GM10266 (cell line): ENCODE measurements at regions not wholly inside any gene's neighbourhood (a gene's known extent, or its start where the extent isn't known, plus 50 kb on each side); places are given as distances from the start of the nearest gene placed in this dataset.

ENCODE experiments used
- DNase-seq: peaks from one replicate; pipeline ENCODE4 v3.0.0; 2012; ENCODE audit errors: extremely low spot score
- TF ChIP-seq, protein P1 (sequence below): IDR thresholded peaks from 2 replicates; pipeline ENCODE4 v1.5.1; 2012; ENCODE audit warnings: mild to moderate bottlenecking, low read depth; ENCODE audit not compliant: control insufficient read depth, insufficient read depth; ENCODE audit errors: missing control alignments

DNA sequence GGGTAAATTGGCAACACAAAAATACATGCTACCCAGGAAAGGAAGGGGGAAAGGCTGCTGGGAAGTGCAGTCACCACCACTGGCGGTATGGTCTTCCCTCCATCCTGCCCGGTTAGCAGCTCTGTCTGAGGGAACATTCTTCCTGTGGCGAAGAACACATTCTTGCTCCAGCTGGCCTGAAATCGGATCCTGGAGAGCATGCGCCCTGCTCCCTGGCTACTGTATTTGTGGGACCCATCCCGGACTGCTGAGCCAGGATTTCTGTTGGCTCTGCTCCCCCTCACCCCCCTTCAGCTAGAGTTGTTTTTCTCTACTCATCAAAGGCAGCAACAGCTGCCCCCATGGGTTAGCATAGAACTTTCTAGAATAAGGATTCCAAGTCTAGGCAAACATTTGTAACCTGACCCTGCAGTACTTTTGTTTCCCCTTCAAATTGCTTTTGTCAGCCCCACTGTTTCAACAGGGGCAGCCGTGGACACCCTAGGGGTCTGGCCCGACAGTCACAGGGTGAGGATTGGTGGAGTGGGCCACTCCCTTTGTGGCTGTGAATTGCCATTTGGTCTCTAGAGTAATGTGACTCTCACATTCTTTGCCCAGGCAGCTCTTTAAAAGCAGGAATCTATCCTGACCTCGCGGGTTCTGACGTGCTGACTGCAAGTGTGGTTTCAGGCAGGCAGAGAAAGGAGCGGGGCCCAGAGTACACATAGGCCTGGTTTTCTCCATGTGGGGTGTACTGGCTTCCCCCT, 157.7 kb downstream of the TOMM20 start:
- TF ChIP-seq, protein P1, sequence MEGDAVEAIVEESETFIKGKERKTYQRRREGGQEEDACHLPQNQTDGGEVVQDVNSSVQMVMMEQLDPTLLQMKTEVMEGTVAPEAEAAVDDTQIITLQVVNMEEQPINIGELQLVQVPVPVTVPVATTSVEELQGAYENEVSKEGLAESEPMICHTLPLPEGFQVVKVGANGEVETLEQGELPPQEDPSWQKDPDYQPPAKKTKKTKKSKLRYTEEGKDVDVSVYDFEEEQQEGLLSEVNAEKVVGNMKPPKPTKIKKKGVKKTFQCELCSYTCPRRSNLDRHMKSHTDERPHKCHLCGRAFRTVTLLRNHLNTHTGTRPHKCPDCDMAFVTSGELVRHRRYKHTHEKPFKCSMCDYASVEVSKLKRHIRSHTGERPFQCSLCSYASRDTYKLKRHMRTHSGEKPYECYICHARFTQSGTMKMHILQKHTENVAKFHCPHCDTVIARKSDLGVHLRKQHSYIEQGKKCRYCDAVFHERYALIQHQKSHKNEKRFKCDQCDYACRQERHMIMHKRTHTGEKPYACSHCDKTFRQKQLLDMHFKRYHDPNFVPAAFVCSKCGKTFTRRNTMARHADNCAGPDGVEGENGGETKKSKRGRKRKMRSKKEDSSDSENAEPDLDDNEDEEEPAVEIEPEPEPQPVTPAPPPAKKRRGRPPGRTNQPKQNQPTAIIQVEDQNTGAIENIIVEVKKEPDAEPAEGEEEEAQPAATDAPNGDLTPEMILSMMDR: no peak

DNA sequence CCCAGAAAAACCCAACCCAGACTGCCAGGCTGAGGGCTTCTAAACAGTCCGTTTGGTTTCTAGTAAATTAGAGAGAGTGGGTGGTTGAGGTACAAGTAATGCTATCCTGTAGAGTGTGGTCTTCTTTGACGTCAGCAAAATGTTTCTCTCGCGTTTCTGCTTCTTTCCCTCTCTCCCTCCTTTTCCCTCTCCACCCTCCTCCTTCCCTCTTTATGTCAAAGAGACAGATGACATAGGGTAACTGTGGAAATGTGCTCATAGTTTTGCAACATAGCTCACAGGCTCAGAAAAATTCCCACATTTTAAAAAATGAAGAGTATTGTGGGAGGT, 158.3 kb downstream of the TOMM20 start:
- TF ChIP-seq, protein P1: no peak
- DNase-seq: no peak

More for the DNA sequence above, 157.7 kb downstream of the TOMM20 start:
- DNase-seq: peak; percentile 51

DNA sequence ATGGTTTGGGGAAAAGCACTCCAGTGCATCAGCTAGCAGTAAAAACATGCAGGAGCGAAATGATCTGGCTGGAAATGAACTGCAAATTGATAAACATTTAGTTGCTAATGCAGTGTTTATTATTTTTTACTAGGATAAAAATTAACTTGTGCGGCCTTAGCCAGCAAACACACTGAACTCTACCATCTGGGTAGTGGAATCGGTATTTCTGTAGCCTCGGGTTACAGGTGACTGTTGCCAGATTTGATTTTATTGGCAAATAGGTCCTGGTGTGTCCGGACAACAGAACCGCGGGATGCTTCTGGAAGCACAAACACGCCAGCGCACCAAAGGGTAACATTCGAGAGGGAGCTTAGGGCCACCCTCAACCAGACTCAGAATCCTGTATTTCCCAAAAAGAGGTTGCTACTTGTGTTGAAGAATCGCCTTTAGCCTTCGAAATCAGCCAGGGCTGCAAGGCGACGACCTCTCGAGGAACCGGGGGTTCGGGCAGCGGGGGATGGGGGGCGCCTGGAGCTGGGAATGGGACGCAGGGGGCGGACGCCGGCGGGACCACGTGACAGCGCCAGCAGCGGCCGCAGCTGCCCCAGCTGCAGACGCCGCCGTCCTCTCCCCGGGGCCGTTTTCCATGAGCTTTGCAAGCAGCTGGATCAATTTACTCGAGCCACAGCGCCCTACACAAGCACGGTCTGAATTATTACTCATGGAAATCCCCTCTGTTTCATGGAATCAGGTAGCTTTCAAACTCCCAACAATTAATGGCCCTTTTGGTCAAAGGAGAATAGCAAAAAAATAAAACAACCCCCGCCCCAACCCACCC, 158.8 kb downstream of the TOMM20 start:
- TF ChIP-seq, protein P1: no peak
- no peak for DNase-seq

DNA sequence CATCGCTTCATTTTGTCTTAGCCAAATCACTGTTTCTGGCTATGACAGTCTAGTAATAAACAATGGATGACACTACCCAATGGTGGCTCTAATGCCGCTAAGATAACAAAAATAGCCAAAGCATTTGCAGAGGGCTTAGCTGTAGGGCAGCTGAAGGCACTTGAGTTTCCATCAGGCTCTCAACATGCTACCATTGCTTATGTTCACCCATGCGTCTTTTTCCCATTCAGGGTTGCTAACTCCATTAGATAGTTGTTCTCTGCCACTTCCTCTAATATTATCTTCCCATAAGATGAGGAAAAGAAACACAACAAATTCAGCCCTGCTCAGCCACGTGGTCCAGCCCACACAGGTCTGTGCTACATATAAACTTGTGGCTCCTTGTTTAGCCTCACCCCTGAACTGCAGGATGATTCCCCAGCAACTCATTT, 159.6 kb downstream of the TOMM20 start:
- TF ChIP-seq, protein P1: no peak
- DNase-seq: no peak

DNA sequence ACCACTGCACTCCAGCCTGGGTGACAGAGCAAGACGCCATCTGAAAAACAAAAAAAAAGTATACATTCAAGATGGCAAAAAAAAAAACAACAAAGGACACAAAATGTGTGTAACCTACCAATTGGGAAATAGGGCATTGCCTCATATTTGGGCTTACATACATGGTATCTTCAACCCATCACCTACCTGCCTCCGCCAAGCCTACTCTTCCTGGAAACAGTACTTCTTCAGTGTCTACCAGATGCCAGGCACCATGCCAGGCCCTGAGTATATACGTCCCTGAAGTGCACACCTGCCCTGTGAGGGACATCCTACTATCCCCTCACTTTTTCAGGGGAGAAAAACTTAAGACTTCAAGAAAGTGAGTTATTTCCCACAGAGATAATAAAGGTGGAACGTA, 160.2 kb downstream of the TOMM20 start:
- TF ChIP-seq, protein P1: no peak
- DNase-seq: no peak

DNA sequence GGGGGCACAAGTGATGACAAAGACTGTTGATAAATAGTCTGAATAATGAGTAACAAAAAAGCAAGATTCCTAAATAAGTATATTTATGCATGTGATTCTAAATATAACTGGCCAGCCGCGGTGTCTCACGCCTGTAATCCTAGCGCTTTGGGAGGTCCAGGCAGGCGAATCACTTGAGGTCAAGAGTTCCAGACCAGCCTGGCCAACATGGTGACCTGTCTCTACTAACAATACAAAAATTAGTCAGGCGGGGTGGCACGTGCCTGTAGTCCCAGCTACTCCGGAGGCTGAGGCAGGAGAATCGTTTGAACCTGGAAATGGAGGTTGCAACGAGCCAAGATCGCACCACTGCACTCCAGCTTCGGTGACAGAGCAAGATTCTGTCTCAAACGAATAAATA, 161.5 kb downstream of the TOMM20 start:
- DNase-seq: no peak
- TF ChIP-seq, protein P1: no peak

DNA sequence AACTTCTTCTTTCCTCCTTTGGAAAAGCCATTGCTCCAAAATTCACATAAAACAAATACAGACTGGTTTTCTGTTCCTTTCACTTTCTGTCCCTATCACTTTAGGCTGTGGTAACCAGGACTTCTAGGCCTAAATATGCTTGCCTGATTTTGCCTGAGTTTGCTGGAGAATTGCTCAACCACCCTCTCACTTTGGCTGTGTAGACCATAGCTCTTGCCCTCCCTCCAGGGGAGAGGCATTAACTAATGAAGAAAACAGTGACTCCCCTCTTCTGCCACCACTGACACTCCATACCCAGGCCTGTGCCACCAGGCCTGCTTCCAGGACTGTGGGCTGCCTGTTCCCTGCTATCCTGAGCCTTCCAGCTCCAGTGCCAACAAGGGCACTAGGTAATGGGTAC, 163.5 kb downstream of the TOMM20 start:
- DNase-seq: no peak

More for the DNA sequence above, 163.5 kb downstream of the TOMM20 start:
- TF ChIP-seq, protein P1: no peak
